OCI-LY3 (cell line): ENCODE measurements at regions not wholly inside any gene's neighbourhood (a gene's known extent, or its start where the extent isn't known, plus 50 kb on each side); places are given as distances from the start of the nearest gene placed in this dataset.

ENCODE experiments used
- CTCF ChIP-seq: fragments of 200-600, 300-600 bp; sonication (generic); IDR thresholded peaks from 2 replicates; pipeline ENCODE4 v1.5.1; 2014; ENCODE audit warnings: antibody characterized with exemption, low read length, low read depth
- EZH2phosphoT487 ChIP-seq: fragments of 200-600 bp; shearing (Covaris generic); IDR thresholded peaks from 2 replicates; pipeline ENCODE4 v1.6.1; 2018; ENCODE audit warnings: antibody characterized with exemption, mixed run types, low read depth

GRCh38 chr5:35320029-35320428 lies 89.7 kb upstream of the PRLR start:
- TF ChIP-seq CTCF = no peak
- no peak for TF ChIP-seq EZH2phosphoT487
